BLaER1 treated with 17β-estradiol and CSF1 and Interleukin-3, amounts not matched to agents 10 nM and 100 nM (cell line): ENCODE measurements at regions not wholly inside any gene's neighbourhood (a gene's known extent, or its start where the extent isn't known, plus 50 kb on each side); places are given as distances from the start of the nearest gene placed in this dataset.

ENCODE experiments used
- H3K27ac ChIP-seq, 11 experiments: shearing (Covaris generic); formaldehyde crosslinking; 2 replicates each; pipeline ENCODE4 v1.8.1; 2022
- H3K27me3 ChIP-seq, 11 experiments: shearing (Covaris generic); formaldehyde crosslinking; 2 replicates each; pipeline ENCODE4 v1.8.1; 2022
- H3K36me3 ChIP-seq, 11 experiments: shearing (Covaris generic); formaldehyde crosslinking; 2 replicates each; pipeline ENCODE4 v1.8.1; 2022
- H3K4me1 ChIP-seq, 10 experiments: shearing (Covaris generic); formaldehyde crosslinking; 2 replicates each; pipeline ENCODE4 v1.8.1; 2022
- H3K4me2 ChIP-seq, 11 experiments: shearing (Covaris generic); formaldehyde crosslinking; 2 replicates each; pipeline ENCODE4 v1.8.1; 2022
- H3K4me3 ChIP-seq, 10 experiments: shearing (Covaris generic); formaldehyde crosslinking; 2 replicates each; pipeline ENCODE4 v1.8.1; 2022
- H3K9ac ChIP-seq, 11 experiments: shearing (Covaris generic); formaldehyde crosslinking; 2 replicates each; pipeline ENCODE4 v1.8.1; 2022
- H3K9me3 ChIP-seq, 11 experiments: shearing (Covaris generic); formaldehyde crosslinking; replicated peaks in 1 of 11; 2 replicates each; pipeline ENCODE4 v1.8.1; 2022
- H4K20me1 ChIP-seq, 11 experiments: shearing (Covaris generic); formaldehyde crosslinking; 2 replicates each; pipeline ENCODE4 v1.8.1; 2022
- Cebpa-rat ChIP-seq, 11 experiments: shearing (Covaris generic); IDR thresholded peaks; 2 replicates each; pipeline ENCODE4 v1.8.1; 2022

- H3K4me3 ChIP-seq, result no peak overlapping the region
- no peaks in the 10 kb centered on the region for H3K36me3 ChIP-seq
- no peaks in the 10 kb centered on the region for H3K9me3 ChIP-seq
- no peak overlapping the region for H3K9ac ChIP-seq
- H3K4me1 ChIP-seq, result peaks cover 10 to 13% (median 12%) of the 10 kb centered on the region in 10 experiments
- H3K27me3 ChIP-seq, result no peaks in the 10 kb centered on the region
- H3K27ac ChIP-seq, result no peak overlapping the region
- TF ChIP-seq Cebpa-rat (IDR thresholded peaks at IDR 0.05), result no peak
- H4K20me1 ChIP-seq, result no peaks in the 10 kb centered on the region
- H3K4me2 ChIP-seq, result no peak overlapping the region
Measured at GRCh38 chr1:224535641-224536040, 80.5 kb upstream of the CNIH3 start.

GRCh38 chr1:224539971-224540370 is 76.1 kb upstream of the CNIH3 start:
- Histone ChIP-seq H4K20me1 (no peaks in the 10 kb centered on the region), H3K27me3 (no peaks in the 10 kb centered on the region), H3K4me2 (peak overlapping the region; percentile 27 to 89 (median 53)), H3K9ac (no peak overlapping the region), H3K4me1 (peaks cover 13 to 56% (median 38%) of the 10 kb centered on the region in 10 experiments), H3K4me3 (no peak overlapping the region), H3K36me3 (no peaks in the 10 kb centered on the region), H3K27ac (peak overlapping the region in 2 of 11 experiments; percentile 9 to 14; a peak in 1 of 22 replicates), H3K9me3 (no peaks in the 10 kb centered on the region)
- no peak for TF ChIP-seq Cebpa-rat (IDR thresholded peaks at IDR 0.05)

GRCh38 chr1:224540535-224540934 is 75.6 kb upstream of the CNIH3 start:
- Histone ChIP-seq H4K20me1 (no peaks in the 10 kb centered on the region), H3K27me3 (no peaks in the 10 kb centered on the region), H3K9me3 (no peaks in the 10 kb centered on the region), H3K4me2 (peak overlapping the region; percentile 27 to 89 (median 53); a peak in 19 of 22 replicates), H3K4me1 (peaks cover 13 to 62% (median 38%) of the 10 kb centered on the region in 10 experiments), H3K9ac (no peak overlapping the region), H3K4me3 (no peak overlapping the region), H3K36me3 (no peaks in the 10 kb centered on the region), H3K27ac (peak overlapping the region in 2 of 11 experiments; percentile 9 to 14; a peak in 1 of 22 replicates)
- no peak for TF ChIP-seq Cebpa-rat (IDR thresholded peaks at IDR 0.05)

GRCh38 chr1:224541072-224541790 is 74.9 kb upstream of the CNIH3 start:
- H3K9ac ChIP-seq, result no peak overlapping the region
- no peaks in the 10 kb centered on the region for H3K9me3 ChIP-seq
- H3K27ac ChIP-seq, result no peak overlapping the region
- no peaks in the 10 kb centered on the region for H4K20me1 ChIP-seq
- H3K36me3 ChIP-seq, result no peaks in the 10 kb centered on the region
- no peak overlapping the region for H3K4me3 ChIP-seq
- peak overlapping the region in 9 of 11 experiments; percentile 33 to 89 (median 53); a peak in 16 of 22 replicates for H3K4me2 ChIP-seq
- peaks cover 13 to 64% (median 38%) of the 10 kb centered on the region in 10 experiments for H3K4me1 ChIP-seq
- no peak for TF ChIP-seq Cebpa-rat (IDR thresholded peaks at IDR 0.05)
- H3K27me3 ChIP-seq, result no peaks in the 10 kb centered on the region

- peak overlapping the region in 3 of 11 experiments; percentile 34 to 72 (median 44); a peak in 5 of 22 replicates for H3K27ac ChIP-seq
- peaks cover 13 to 64% (median 38%) of the 10 kb centered on the region in 10 experiments for H3K4me1 ChIP-seq
Measured at GRCh38 chr1:224541901-224542630, 74.1 kb upstream of the CNIH3 start.

GRCh38 chr1:224542783-224543440 is 73.2 kb upstream of the CNIH3 start:
- no peak for TF ChIP-seq Cebpa-rat (IDR thresholded peaks at IDR 0.05)
- Histone ChIP-seq H3K4me2 (peak overlapping the region in 7 of 11 experiments; percentile 32 to 89 (median 70); a peak in 13 of 22 replicates), H3K4me1 (peaks cover 13 to 64% (median 38%) of the 10 kb centered on the region in 10 experiments), H3K9ac (peak overlapping the region in 2 of 11 experiments; percentile 5 to 18; a peak in 3 of 22 replicates), H3K27me3 (no peaks in the 10 kb centered on the region), H4K20me1 (no peaks in the 10 kb centered on the region), H3K4me3 (no peak overlapping the region), H3K9me3 (no peaks in the 10 kb centered on the region), H3K36me3 (no peaks in the 10 kb centered on the region), H3K27ac (peak overlapping the region in 6 of 11 experiments; percentile 31 to 72 (median 40); a peak in 10 of 22 replicates)

More at GRCh38 chr1:224541901-224542630, 74.1 kb upstream of the CNIH3 start:
- no peak for TF ChIP-seq Cebpa-rat (IDR thresholded peaks at IDR 0.05)
- Histone ChIP-seq H3K27me3 (no peaks in the 10 kb centered on the region), H3K4me3 (no peak overlapping the region), H3K4me2 (peak overlapping the region in 6 of 11 experiments; percentile 45 to 89 (median 72); a peak in 12 of 22 replicates), H3K9me3 (no peaks in the 10 kb centered on the region), H4K20me1 (no peaks in the 10 kb centered on the region), H3K36me3 (no peaks in the 10 kb centered on the region), H3K9ac (no peak overlapping the region)

GRCh38 chr1:224543453-224543852 is 72.7 kb upstream of the CNIH3 start:
- peak overlapping the region in 2 of 11 experiments; percentile 5 to 18; a peak in 3 of 22 replicates for H3K9ac ChIP-seq
- no peak for TF ChIP-seq Cebpa-rat (IDR thresholded peaks at IDR 0.05)
- H3K9me3 ChIP-seq, result no peaks in the 10 kb centered on the region
- H3K36me3 ChIP-seq, result no peaks in the 10 kb centered on the region
- peak overlapping the region in 6 of 11 experiments; percentile 31 to 72 (median 40); a peak in 10 of 22 replicates for H3K27ac ChIP-seq
- H3K27me3 ChIP-seq, result no peaks in the 10 kb centered on the region
- H3K4me2 ChIP-seq, result peak overlapping the region in 7 of 11 experiments; percentile 32 to 89 (median 70); a peak in 13 of 22 replicates
- H4K20me1 ChIP-seq, result no peaks in the 10 kb centered on the region
- H3K4me1 ChIP-seq, result peaks cover 13 to 64% (median 38%) of the 10 kb centered on the region in 10 experiments
- H3K4me3 ChIP-seq, result no peak overlapping the region

GRCh38 chr1:224544346-224545110 is 71.6 kb upstream of the CNIH3 start:
- Histone ChIP-seq H3K4me3 (no peak overlapping the region), H3K27ac (no peak overlapping the region), H3K4me1 (peaks cover 12 to 62% (median 37%) of the 10 kb centered on the region in 10 experiments), H3K4me2 (peak overlapping the region in 3 of 11 experiments; percentile 74 to 89 (median 85); a peak in 6 of 22 replicates), H3K9me3 (no peaks in the 10 kb centered on the region), H3K9ac (no peak overlapping the region), H3K27me3 (no peaks in the 10 kb centered on the region), H3K36me3 (no peaks in the 10 kb centered on the region), H4K20me1 (no peaks in the 10 kb centered on the region)
- TF ChIP-seq Cebpa-rat (IDR thresholded peaks at IDR 0.05), result no peak
